GM12891 (cell line): ENCODE measurements at regions not wholly inside any gene's neighbourhood (a gene's known extent, or its start where the extent isn't known, plus 50 kb on each side); places are given as distances from the start of the nearest gene placed in this dataset.

ENCODE experiments used
- POLR2A ChIP-seq: IDR thresholded peaks from 2 replicates; pipeline ENCODE4 v1.6.1; 2011; ENCODE audit warnings: low read depth, low read length, control low read depth
- POLR2AphosphoS5 ChIP-seq: IDR thresholded peaks from 2 replicates; pipeline ENCODE4 v1.6.1; 2011; ENCODE audit warnings: low read depth, low read length, control low read depth

- TF ChIP-seq POLR2A (no peak), POLR2AphosphoS5 (no peak)
These were observed 1283.7 kb downstream of the GRIK2 start for GRCh38 chr6:102677225-102677624.
